Activated CD4-positive, alpha-beta T cell treated with anti-CD3 and anti-CD28 coated beads for 36 hours (primary cell): ENCODE measurements at regions not wholly inside any gene's neighbourhood (a gene's known extent, or its start where the extent isn't known, plus 50 kb on each side); places are given as distances from the start of the nearest gene placed in this dataset.

ENCODE experiments used
- ATAC-seq: fragments of 200-7000 bp; cut with Tn5 transposase; one replicate; pipeline ENCODE4 v1.10.0; 2021; ENCODE audit warnings: mild to moderate bottlenecking, moderate library complexity
- CTCF ChIA-PET: fragments of 350-600 bp; sonication (Branson Sonifier 250); formaldehyde crosslinking; loops from one replicate; lab custom pipeline; 2021; ENCODE audit warnings: antibody characterized with exemption; lab: Charles Lee
- POLR2A ChIA-PET: fragments of 350-600 bp; sonication (Branson Sonifier 250); formaldehyde crosslinking; loops from one replicate; lab custom pipeline; 2021; ENCODE audit warnings: antibody characterized with exemption, inconsistent platforms; lab: Charles Lee
- DNase-seq: peaks from one replicate; pipeline ENCODE4 v3.0.0-alpha.2; 2020
- H3K27ac Mint-ChIP-seq: one replicate; pipeline ENCODE4 v1.8.0; 2021; ENCODE audit warnings: mixed read lengths
- H3K27me3 Mint-ChIP-seq: one replicate; pipeline ENCODE4 v1.8.0; 2021; ENCODE audit warnings: mixed read lengths
- H3K36me3 Mint-ChIP-seq: one replicate; pipeline ENCODE4 v1.8.0; 2021; ENCODE audit warnings: low read depth, mixed read lengths
- H3K4me1 Mint-ChIP-seq: one replicate; pipeline ENCODE4 v1.8.0; 2021; ENCODE audit warnings: mixed read lengths
- H3K4me3 Mint-ChIP-seq: one replicate; pipeline ENCODE4 v1.8.0; 2021; ENCODE audit warnings: mild to moderate bottlenecking, moderate library complexity, mixed read lengths
- H3K9me3 Mint-ChIP-seq: one replicate; pipeline ENCODE4 v1.8.0; 2021; ENCODE audit warnings: low read depth, mixed read lengths
- intact Hi-C, 2 experiments: fragments of 100-400 bp; cut with DNase I in 1 of 2; cut with micrococcal nuclease in 1 of 2; formaldehyde crosslinking; loops; one replicate each; pipeline versions ENCODE4 v1.14.2 to v1.15.1; 2022 to 2024; cut with DNase I, micrococcal nuclease

DNA sequence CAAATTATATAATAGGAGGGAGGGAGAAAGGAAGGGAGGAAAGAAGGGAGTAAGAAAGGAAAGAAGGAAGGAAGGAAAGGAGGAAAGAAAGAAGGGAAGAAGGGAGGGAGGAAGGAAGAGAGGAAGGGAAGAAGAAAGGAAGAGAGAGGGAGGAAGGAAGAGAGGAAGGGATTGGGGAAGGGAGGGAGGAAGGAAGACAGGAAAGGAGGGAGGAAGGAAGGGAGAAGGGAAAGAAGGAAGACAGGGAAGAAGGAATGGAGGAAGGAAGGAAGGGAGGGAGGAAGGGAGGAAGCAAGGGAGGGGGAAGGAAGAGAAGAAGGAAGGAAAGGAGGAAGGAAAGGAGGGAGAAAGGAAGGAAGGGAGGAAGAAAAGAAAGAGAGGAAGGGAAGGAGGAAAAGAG is 660.5 kb downstream of the EPM2A start:
- no peaks in the 10 kb centered on the region for H3K4me1 Mint-ChIP-seq
- peaks cover 11% of the 10 kb centered on the region for H3K27me3 Mint-ChIP-seq
- H3K4me3 Mint-ChIP-seq = no peak overlapping the region
- no peaks in the 10 kb centered on the region for H3K9me3 Mint-ChIP-seq
- H3K36me3 Mint-ChIP-seq = no peaks in the 10 kb centered on the region
- CTCF ChIA-PET = interaction anchor here (0.7 kb wide), 1 partner anchor 732 kb away, joined by 3 read pairs; no protein-coding TSS in a partner anchor
- intact Hi-C loops = no loop called here
- no peak for DNase-seq
- no peak for ATAC-seq
- no peak overlapping the region for H3K27ac Mint-ChIP-seq
- POLR2A ChIA-PET = no interaction called here

- intact Hi-C loops = no loop called here
- POLR2A ChIA-PET = no interaction called here
- no peak overlapping the region for H3K27ac Mint-ChIP-seq
- H3K9me3 Mint-ChIP-seq = no peaks in the 10 kb centered on the region
- CTCF ChIA-PET = no interaction called here
- peaks cover 9% of the 10 kb centered on the region for H3K27me3 Mint-ChIP-seq
- H3K4me1 Mint-ChIP-seq = no peaks in the 10 kb centered on the region
- DNase-seq (no peak), ATAC-seq (no peak)
- H3K4me3 Mint-ChIP-seq = no peak overlapping the region
- no peaks in the 10 kb centered on the region for H3K36me3 Mint-ChIP-seq
Measured at GRCh38 chr6:145075425-145075824, 659.9 kb downstream of the EPM2A start.

DNA sequence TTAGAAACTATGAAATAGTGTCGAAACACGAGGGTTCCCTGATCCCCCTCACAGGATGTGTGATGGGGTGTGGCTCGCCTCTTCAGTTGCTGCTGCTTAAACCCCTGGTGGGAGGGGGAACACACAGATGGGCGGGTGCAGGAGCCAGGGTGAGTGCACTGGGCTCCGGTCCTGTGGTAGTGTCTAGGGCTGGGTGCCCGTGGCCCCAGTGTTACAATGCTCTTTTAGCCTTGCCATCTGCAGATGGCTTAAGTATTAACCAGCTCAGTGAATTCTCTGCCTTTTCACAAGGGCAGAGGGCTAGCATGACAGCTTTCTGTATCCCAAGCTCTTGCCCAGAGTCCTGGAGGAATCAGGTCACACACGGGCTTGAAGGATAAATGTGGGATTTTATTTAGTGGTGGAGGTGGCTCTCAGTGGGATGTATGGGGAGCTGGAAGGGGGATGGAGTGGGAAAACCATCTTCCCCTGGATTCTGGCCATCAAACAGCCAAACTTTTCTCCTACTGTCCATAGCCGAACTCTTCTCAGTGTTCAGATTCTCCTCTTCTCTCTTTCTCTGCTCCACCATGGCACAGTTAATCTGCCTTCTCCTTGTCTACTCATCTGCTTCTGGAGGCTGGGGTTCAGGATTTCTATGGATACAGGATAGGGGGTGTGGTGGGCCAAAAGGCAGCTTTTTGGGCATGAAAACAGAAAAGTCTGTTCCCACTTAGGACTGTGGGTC is 659.0 kb downstream of the EPM2A start:
- no peak for ATAC-seq
- POLR2A ChIA-PET = no interaction called here
- intact Hi-C loops = no loop called here
- Mint-ChIP-seq H3K9me3 (no peaks in the 10 kb centered on the region), H3K27me3 (peaks cover 7% of the 10 kb centered on the region), H3K36me3 (no peaks in the 10 kb centered on the region), H3K4me1 (no peaks in the 10 kb centered on the region), H3K4me3 (no peak overlapping the region), H3K27ac (no peak overlapping the region)
- CTCF ChIA-PET = no interaction called here
- DNase-seq = no peak

GRCh38 chr6:145077382-145077781 is 657.9 kb downstream of the EPM2A start:
- DNase-seq (no peak), ATAC-seq (no peak)
- H3K9me3 Mint-ChIP-seq = no peaks in the 10 kb centered on the region
- H3K27ac Mint-ChIP-seq = no peak overlapping the region
- H3K4me3 Mint-ChIP-seq = no peak overlapping the region
- no peaks in the 10 kb centered on the region for H3K36me3 Mint-ChIP-seq
- H3K27me3 Mint-ChIP-seq = peaks cover 7% of the 10 kb centered on the region
- H3K4me1 Mint-ChIP-seq = no peaks in the 10 kb centered on the region
- intact Hi-C loops = no loop called here
- CTCF ChIA-PET = no interaction called here
- POLR2A ChIA-PET = no interaction called here

DNA sequence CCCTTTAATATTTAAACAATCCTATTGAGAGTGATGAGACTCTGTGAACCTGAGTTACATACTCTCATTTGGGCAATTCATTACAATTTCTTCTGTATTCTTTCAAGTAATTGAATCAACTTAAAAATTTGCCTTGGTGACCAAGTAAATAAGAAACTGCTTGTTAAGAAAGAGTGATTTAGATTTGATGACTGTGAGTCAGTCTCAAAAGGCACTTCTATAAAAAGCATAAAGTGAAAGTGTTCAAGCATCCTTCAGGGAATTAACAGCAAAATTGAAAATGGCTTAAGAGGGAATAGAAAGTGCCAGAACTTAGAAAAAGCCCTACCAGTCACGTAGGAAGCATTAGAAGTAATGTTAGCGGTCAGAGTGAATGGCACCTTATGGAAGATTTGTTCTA is 654.7 kb downstream of the EPM2A start:
- H3K9me3 Mint-ChIP-seq = no peaks in the 10 kb centered on the region
- POLR2A ChIA-PET = no interaction called here
- H3K4me3 Mint-ChIP-seq = no peak overlapping the region
- ATAC-seq = no peak
- H3K36me3 Mint-ChIP-seq = no peaks in the 10 kb centered on the region
- H3K27ac Mint-ChIP-seq = no peak overlapping the region
- CTCF ChIA-PET = no interaction called here
- no peaks in the 10 kb centered on the region for H3K4me1 Mint-ChIP-seq
- H3K27me3 Mint-ChIP-seq = peaks cover 4% of the 10 kb centered on the region
- DNase-seq = no peak
- intact Hi-C loops = no loop called here

DNA sequence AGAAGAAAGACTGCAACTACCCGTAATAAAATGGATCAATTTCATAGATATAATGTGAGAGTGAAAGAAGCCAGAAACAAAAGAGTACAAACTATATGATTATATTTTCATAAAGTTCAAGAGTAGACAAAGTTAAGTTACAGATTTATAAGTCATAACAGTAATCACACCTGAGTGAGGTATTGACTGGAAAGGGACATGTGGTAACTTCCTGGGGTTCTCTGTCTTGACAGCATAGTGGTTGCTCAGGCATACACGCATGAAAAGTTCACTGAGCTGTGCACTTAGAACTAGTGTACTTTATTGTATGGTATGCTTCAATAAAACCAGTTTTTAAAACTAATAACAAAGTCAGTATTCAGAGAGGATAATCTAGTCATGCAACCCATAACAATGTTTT is 653.6 kb downstream of the EPM2A start:
- H3K27ac Mint-ChIP-seq = no peak overlapping the region
- no peaks in the 10 kb centered on the region for H3K36me3 Mint-ChIP-seq
- intact Hi-C loops = no loop called here
- POLR2A ChIA-PET = no interaction called here
- peaks cover 3% of the 10 kb centered on the region for H3K27me3 Mint-ChIP-seq
- no peak overlapping the region for H3K4me3 Mint-ChIP-seq
- DNase-seq (no peak), ATAC-seq (no peak)
- CTCF ChIA-PET = no interaction called here
- no peaks in the 10 kb centered on the region for H3K4me1 Mint-ChIP-seq
- H3K9me3 Mint-ChIP-seq = no peaks in the 10 kb centered on the region

- no peaks in the 10 kb centered on the region for H3K4me1 Mint-ChIP-seq
- no peaks in the 10 kb centered on the region for H3K36me3 Mint-ChIP-seq
- ChIA-PET CTCF (no interaction called here), POLR2A (no interaction called here)
- no peak overlapping the region for H3K4me3 Mint-ChIP-seq
- H3K9me3 Mint-ChIP-seq = no peaks in the 10 kb centered on the region
- no peak for DNase-seq
- intact Hi-C loops = no loop called here
- no peak overlapping the region for H3K27ac Mint-ChIP-seq
- ATAC-seq = no peak
- H3K27me3 Mint-ChIP-seq = peaks cover 3% of the 10 kb centered on the region
Measured at GRCh38 chr6:145082359-145082758, 653.0 kb downstream of the EPM2A start.

DNA sequence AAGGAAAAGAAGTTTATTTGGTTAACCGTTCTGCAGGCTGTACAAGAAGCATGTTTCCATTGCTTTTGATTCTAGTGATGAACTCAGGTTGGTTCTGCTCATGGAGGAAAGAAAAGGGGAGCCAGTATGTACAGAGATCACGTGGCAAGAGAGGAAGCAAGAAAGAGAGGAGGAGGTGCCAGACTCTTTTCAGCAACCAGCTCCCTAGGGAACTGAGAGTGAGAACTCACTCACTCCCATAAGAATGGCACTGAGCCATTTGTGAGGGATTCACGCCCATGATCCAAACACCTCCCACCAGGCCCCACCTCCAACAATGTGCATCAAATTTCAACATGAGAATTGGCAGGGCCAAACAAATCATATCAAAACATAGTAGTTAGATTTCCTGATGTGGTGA is 649.1 kb downstream of the EPM2A start:
- intact Hi-C loops = no loop called here
- Mint-ChIP-seq H3K27ac (no peak overlapping the region), H3K27me3 (peaks cover 5% of the 10 kb centered on the region), H3K9me3 (no peaks in the 10 kb centered on the region), H3K4me3 (no peak overlapping the region), H3K4me1 (no peaks in the 10 kb centered on the region), H3K36me3 (no peaks in the 10 kb centered on the region)
- DNase-seq (no peak), ATAC-seq (no peak)
- ChIA-PET POLR2A (no interaction called here), CTCF (no interaction called here)

DNA sequence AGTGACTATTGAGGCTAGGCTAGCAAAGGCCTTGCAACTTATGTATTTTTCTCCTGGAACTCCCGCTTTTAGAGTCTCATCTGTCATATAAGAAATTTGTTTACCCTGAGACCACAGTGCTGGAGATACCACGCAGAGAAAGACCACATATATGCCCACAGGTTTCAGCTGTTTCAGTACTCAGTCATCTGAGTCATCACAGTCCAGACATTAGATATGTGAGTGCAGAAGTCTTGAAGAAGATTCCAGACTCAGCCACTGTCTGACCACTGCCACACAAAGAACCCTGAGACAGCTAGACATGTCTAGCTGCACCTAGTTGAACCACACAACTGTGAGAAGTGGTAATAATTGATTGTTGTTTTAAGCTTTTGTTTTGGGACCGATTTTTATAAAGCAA is 648.3 kb downstream of the EPM2A start:
- H3K27ac Mint-ChIP-seq = no peak overlapping the region
- H3K4me1 Mint-ChIP-seq = no peaks in the 10 kb centered on the region
- intact Hi-C loops = no loop called here
- H3K36me3 Mint-ChIP-seq = no peaks in the 10 kb centered on the region
- DNase-seq = no peak
- ChIA-PET CTCF (interaction anchor here (0.5 to 0.6 kb wide), 2 partner anchors 32 to 63 kb away, joined by 3 read pairs; no protein-coding TSS in a partner anchor), POLR2A (no interaction called here)
- H3K27me3 Mint-ChIP-seq = peaks cover 7% of the 10 kb centered on the region
- no peak overlapping the region for H3K4me3 Mint-ChIP-seq
- no peak for ATAC-seq
- H3K9me3 Mint-ChIP-seq = no peaks in the 10 kb centered on the region

DNA sequence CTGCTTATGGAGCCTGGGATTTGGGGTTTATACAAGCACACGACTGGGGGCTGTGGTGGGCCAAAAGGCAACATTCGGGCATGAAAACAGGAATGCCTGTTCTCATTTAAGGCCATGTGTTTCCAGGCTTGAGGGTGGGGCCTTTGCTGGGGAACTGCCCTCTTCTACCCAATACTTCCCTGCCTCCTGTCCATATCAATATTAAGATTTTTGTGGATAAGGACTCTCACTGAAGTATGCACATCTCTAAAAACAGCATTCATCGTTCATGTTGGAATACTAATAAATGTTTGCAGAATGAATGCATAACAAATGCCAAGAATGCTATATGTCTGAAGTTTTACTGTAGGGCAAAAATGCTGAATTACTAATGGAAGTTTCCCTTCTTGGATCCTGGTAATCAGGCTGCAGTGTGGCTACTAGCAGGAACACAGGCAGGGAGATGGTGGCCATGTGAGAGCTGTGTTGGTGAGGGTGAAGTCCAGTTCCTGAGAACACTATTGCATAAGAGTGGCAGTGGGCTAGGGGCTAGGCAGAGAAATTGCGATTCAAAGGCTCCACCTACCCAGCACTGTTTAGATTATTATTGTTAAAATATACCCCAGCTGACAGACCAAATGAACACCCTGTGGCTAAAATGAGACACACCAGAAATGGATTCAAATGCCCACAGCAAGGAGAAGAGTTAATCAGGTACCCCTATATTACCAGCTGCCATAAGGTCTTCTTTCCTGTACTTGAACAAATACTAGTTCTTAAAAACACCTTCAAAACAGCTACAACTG is 644.3 kb downstream of the EPM2A start:
- ChIA-PET POLR2A (no interaction called here), CTCF (no interaction called here)
- DNase-seq = no peak
- peaks cover 6% of the 10 kb centered on the region for H3K27me3 Mint-ChIP-seq
- ATAC-seq = no peak
- no peak overlapping the region for H3K4me3 Mint-ChIP-seq
- H3K4me1 Mint-ChIP-seq = no peaks in the 10 kb centered on the region
- H3K36me3 Mint-ChIP-seq = no peaks in the 10 kb centered on the region
- H3K27ac Mint-ChIP-seq = no peak overlapping the region
- H3K9me3 Mint-ChIP-seq = no peaks in the 10 kb centered on the region
- intact Hi-C loops = no loop called here

DNA sequence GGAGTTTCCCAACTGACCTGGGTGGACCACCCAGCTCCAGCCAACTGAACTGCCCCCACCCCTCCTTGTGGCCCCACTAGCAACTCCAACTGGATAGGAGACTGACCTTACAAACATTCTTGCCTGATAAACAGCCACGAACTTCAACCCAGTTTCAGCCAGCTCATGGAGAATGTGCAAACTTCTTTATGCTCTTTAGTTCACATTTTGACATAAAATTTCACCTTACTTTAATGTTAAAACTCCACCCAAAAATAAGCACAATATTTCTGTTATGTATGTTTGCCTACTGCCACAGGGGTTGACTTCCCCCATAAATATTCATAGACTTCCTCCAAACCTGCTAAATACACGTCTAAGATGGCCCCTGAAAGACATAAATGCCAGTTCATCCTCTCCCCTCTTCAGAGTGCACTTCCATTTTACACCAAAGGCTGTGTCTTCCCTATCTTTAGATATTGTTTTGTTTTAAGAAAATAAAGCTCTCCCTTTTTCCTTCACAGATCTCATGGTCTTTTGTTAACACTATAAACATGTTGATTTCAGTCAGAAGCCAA is 643.7 kb downstream of the EPM2A start:
- no peak for DNase-seq

GRCh38 chr6:145092554-145092953 is 642.8 kb downstream of the EPM2A start:
- CTCF ChIA-PET = interaction anchor here (1.1 kb wide), 1 partner anchor 44 kb away, joined by 3 read pairs; no protein-coding TSS in a partner anchor
- H3K27ac Mint-ChIP-seq = no peak overlapping the region
- ATAC-seq = no peak

More for the DNA sequence above, 643.7 kb downstream of the EPM2A start:
- Mint-ChIP-seq H3K4me1 (no peaks in the 10 kb centered on the region), H3K36me3 (no peaks in the 10 kb centered on the region), H3K9me3 (no peaks in the 10 kb centered on the region), H3K27me3 (peaks cover 6% of the 10 kb centered on the region), H3K4me3 (no peak overlapping the region), H3K27ac (no peak overlapping the region)
- no peak for ATAC-seq
- CTCF ChIA-PET = no interaction called here
- intact Hi-C loops = no loop called here
- POLR2A ChIA-PET = no interaction called here

More at GRCh38 chr6:145092554-145092953, 642.8 kb downstream of the EPM2A start:
- Mint-ChIP-seq H3K9me3 (peaks cover 4% of the 10 kb centered on the region), H3K36me3 (no peaks in the 10 kb centered on the region), H3K4me1 (no peaks in the 10 kb centered on the region), H3K27me3 (peaks cover 6% of the 10 kb centered on the region), H3K4me3 (no peak overlapping the region)
- intact Hi-C loops = no loop called here
- POLR2A ChIA-PET = no interaction called here
- no peak for DNase-seq
